NB4 (cell line): ENCODE measurements at regions not wholly inside any gene's neighbourhood (a gene's known extent, or its start where the extent isn't known, plus 50 kb on each side); places are given as distances from the start of the nearest gene placed in this dataset.

Experiments used
- MYC ChIP-seq: IDR thresholded peaks from 2 replicates; pipeline ENCODE4 v1.6.1; 2011; ENCODE audit warnings: low read depth, low read length
- POLR2A ChIP-seq: IDR thresholded peaks from 2 replicates; pipeline ENCODE4 v1.6.1; 2011; ENCODE audit warnings: mild to moderate bottlenecking; ENCODE audit not compliant: insufficient read length; ENCODE audit errors: extremely low read depth
- TF ChIP-seq, protein P1 (sequence below): IDR thresholded peaks from one replicate; pipeline ENCODE4 v1.5.1; 2012; ENCODE audit warnings: low read depth, low read length
- TF ChIP-seq, protein P2 (sequence below): IDR thresholded peaks from 2 replicates; pipeline ENCODE4 v1.6.1; 2011; ENCODE audit warnings: low read depth, low read length

- TF ChIP-seq, protein P1, sequence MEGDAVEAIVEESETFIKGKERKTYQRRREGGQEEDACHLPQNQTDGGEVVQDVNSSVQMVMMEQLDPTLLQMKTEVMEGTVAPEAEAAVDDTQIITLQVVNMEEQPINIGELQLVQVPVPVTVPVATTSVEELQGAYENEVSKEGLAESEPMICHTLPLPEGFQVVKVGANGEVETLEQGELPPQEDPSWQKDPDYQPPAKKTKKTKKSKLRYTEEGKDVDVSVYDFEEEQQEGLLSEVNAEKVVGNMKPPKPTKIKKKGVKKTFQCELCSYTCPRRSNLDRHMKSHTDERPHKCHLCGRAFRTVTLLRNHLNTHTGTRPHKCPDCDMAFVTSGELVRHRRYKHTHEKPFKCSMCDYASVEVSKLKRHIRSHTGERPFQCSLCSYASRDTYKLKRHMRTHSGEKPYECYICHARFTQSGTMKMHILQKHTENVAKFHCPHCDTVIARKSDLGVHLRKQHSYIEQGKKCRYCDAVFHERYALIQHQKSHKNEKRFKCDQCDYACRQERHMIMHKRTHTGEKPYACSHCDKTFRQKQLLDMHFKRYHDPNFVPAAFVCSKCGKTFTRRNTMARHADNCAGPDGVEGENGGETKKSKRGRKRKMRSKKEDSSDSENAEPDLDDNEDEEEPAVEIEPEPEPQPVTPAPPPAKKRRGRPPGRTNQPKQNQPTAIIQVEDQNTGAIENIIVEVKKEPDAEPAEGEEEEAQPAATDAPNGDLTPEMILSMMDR, result no peak
- TF ChIP-seq POLR2A, result no peak
- TF ChIP-seq, protein P2, sequence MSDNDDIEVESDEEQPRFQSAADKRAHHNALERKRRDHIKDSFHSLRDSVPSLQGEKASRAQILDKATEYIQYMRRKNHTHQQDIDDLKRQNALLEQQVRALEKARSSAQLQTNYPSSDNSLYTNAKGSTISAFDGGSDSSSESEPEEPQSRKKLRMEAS, result no peak
- no peak for TF ChIP-seq MYC
These were observed 240.3 kb upstream of the TCF21 start for GRCh38 chr6:133648581-133648980.
